NCI-H1105 (cell line): ENCODE measurements at regions not wholly inside any gene's neighbourhood (a gene's known extent, or its start where the extent isn't known, plus 50 kb on each side); places are given as distances from the start of the nearest gene placed in this dataset.
A peak's percentile ranks its signal among the peaks of the same experiment; 100 is the strongest.

Source experiments
- DNase-seq: peaks from one replicate; lab custom pipeline; 2025; lab: John Stamatoyannopoulos, UW

DNA sequence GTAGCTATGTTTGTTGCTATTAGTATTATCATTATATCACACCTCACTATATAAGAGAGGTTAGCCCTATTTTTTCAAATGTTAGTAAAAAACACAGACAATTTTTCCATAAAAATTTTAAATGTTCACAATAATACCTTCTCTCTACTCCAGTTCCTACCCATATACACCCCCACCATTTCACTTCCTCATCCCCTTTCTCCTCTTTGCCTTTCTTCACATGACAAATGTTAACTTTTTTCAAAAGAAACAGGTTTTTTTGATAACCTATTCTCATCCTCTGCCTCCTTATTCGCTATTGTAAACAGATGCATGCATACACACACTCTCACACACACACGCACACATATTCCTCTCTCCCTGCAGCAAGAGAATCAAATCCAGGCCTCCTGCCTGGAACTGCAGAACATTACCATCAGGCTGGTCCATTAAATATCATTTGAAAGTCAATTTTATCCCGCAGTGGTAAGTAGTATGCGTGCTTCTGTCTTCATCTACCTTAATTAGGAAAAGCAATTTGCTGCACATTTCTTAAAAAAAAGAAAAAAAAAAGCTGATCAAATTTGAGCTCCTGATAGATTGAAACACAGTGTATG lies 55.5 kb downstream of the MID1IP1 start:
- DNase-seq, result no peak

DNA sequence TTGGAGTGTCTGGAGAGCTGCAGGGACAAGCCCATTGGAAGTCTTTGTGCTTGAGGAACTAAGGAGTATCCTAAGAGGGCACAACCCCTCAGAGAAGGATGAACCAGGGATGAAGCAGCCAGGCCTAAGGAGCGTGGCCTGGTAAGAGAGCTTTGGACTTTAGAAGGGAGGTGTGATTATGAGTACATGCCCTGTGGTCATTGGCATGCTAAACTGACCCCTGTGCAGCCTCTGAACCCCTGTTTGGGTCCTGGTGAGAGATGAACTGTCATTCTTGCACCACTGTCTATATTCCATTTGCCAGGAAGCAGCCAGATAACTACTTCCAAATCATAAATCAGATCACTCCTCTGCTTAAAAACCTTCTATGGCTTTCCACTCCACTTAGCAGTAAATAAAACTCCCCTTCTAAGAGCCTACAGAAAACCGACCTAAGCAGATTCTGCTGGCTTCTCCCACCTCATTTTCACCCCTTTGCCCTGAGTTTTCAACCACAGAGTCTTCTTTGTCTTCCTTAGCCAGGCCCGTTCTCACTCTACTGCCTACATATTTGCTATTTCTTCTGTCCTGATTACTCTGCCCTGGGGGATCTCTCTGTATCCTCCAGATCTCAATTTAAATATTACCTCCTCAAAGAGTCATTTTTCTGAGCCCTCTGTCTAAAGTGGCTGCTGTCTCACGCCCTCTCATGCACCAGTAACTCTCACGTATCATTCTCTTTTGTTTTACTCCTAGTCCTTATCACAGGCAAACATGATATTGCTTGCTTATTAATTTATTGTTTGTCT lies 56.7 kb downstream of the MID1IP1 start:
- no peak for DNase-seq

GRCh38 chrX:38859602-38860001 lies 58.3 kb downstream of the MID1IP1 start:
- no peak for DNase-seq

- no peak for DNase-seq
Measured at GRCh38 chrX:38860106-38861013, 59.1 kb downstream of the MID1IP1 start.

- DNase-seq, result no peak
Measured at GRCh38 chrX:38861489-38861888, 60.2 kb downstream of the MID1IP1 start.

- no peak for DNase-seq
Measured at GRCh38 chrX:38862100-38862499, 60.8 kb downstream of the MID1IP1 start.

GRCh38 chrX:38864165-38864564 lies 62.9 kb downstream of the MID1IP1 start:
- no peak for DNase-seq

DNA sequence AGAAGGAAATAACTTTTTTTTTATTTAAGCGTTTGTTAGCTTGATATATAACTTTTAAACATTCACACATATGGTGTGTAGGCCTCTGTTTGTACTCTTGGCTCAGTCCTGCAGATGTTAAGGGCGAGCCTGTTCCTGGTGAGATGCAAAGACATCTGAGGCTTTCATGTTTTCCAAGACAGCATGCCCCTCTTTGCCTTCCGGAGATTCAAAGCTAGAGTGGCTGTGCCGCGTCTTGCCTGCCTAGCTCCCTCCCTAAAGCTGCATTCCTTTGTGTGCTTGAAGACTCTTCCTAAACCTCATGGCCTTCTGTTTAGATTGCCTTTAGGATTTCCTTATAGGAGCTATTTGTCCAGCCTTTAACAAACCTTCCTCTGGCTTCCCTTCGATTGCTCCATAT lies 67.1 kb downstream of the MID1IP1 start:
- no peak for DNase-seq

DNA sequence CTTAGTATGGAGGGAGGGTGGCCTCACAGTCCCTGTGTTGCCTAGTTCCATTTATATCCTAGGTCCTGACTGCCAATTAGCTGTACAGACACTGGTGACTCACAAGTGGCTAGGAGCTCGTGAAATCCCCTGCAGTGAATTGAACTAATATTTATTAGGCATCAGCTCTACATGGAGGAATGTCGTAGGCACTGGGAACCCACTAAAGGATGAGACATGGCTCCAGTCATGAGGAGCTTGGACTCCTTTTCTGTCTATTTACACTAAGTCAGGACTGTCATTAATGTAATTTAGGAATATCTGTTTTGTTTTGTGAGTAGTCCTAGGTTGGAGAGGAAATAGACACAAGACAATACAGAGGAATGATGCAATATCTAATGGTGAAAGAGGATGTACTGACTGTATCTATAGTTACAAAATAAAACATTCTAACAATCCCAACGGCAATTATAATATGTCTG lies 67.7 kb downstream of the MID1IP1 start:
- no peak for DNase-seq

DNA sequence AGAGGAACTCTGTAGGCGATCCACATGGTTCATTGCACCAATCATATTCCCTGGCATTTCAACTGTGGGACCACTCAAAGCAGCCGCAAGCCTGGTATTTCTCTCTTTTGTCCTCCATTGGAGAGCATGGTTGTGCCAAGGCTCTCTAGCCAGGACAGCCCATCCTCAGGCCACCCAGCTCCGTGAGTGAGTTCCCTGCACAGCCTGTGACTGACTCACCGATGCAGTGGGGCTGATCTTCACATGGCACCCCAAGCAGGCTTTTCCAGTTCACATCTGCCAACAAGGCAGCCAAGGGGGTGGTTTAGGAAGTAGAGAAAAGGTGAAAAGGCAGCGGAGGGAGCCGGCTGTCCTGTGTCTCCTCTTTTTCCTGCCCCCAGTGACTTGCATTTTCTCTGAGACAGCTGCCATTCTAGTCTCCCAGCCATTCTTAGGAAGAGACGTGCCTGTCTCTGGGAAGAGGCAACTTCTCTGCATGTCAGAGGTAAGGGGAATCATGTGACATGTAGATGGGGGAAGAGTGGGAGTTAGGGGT lies 69.2 kb downstream of the MID1IP1 start:
- DNase-seq, result no peak

GRCh38 chrX:38871129-38872029 lies 70.1 kb downstream of the MID1IP1 start:
- no peak for DNase-seq

GRCh38 chrX:38877366-38877765 lies 76.1 kb downstream of the MID1IP1 start:
- DNase-seq, result no peak

- no peak for DNase-seq
Measured at GRCh38 chrX:38878641-38879340, 77.5 kb downstream of the MID1IP1 start.

- peak; percentile 44 for DNase-seq
Measured at GRCh38 chrX:38879631-38880220, 78.5 kb downstream of the MID1IP1 start.

- no peak for DNase-seq
Measured at GRCh38 chrX:38880296-38880854, 79.1 kb downstream of the MID1IP1 start.

DNA sequence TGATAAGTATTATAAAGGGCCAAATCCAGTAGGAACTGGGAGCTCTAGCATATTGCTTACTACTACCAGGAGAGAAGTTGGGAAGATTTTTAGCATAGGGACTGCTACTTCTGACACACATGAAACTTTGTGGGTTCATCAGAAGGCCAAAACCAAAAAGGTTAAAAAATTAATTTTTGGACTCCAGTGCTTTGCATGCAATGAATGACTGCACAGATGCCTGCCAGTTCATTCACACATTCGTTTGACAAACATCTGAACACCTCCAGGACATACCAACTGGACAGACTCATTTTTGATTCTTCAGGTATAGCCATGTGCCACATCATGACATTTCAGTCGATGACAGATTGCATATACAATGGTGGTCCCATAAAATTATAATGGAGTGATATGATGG lies 79.8 kb downstream of the MID1IP1 start:
- no peak for DNase-seq

DNA sequence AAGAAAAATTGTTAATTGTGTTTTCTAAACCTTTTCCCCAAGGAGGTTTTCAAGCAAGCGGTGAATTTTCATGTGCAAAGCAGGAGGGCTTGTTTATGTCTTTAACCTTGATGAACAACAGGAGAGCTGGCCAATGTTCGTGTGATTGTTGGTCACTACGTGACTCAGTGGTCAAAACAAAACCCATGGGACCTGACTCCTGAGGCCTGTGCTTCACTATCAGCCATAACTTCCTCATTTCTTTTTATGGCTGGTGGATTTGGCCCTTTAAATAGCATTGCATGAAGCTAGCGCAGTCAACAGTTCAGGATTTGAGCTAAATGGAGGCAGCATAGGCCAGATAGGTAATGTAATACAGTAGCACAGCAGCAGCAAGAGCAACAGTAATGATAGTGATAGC lies 80.5 kb downstream of the MID1IP1 start:
- DNase-seq, result no peak

DNA sequence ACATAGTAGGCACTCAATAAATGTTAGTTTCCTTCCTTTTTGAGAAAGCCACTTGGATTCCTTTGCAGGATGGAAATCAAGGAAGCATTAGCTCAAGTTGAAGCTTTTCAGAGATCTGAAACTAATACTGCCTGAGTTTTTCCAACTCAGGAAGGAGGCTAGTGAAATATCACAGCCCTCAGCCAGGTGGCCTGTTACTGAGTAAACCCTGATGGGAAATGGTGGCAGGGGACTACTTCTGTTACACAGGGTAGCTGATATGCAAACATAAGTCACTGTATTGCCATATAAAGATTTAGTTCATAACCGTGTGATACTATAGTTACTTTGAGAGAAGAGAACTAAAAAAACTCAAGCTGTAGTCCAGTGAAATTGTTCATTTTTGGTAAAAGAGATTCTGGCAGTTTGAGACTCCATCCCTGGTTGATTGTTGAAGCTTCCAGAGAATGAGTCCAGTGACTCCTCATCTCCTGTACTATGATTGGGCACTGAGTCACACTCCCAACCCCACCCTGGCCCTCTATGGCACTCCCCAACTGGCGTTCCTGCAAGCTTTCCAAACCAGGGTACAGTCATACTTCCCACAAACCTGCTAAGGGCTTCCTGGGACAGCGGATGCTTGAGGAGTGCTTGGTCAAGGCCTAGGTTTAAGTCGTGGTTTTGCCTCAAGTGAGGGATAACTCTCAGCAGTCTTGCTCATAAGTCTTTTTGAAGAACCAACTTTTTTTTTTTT lies 81.8 kb downstream of the MID1IP1 start:
- DNase-seq, result no peak

GRCh38 chrX:38886112-38886511 lies 84.9 kb downstream of the MID1IP1 start:
- DNase-seq, result no peak
